Osteocyte (in vitro differentiated cells): ENCODE measurements at regions not wholly inside any gene's neighbourhood (a gene's known extent, or its start where the extent isn't known, plus 50 kb on each side); places are given as distances from the start of the nearest gene placed in this dataset.
"Not testable (repeated sequence)": the region's sequence is repeated elsewhere in the genome, so short reads cannot be mapped to it uniquely, and the experiment has no call there.

Source experiments
- DNase-seq: peaks from one replicate; pipeline ENCODE4 v3.0.0; 2021; ENCODE audit warnings: mixed read lengths; ENCODE audit not compliant: unreplicated experiment; ENCODE audit errors: extremely low spot score
- H3K27ac Mint-ChIP-seq: one replicate; pipeline ENCODE4 v1.8.0; 2021; ENCODE audit warnings: mild to moderate bottlenecking, mixed read lengths; ENCODE audit not compliant: unreplicated experiment
- H3K27me3 Mint-ChIP-seq: one replicate; pipeline ENCODE4 v1.8.0; 2021; ENCODE audit warnings: mixed read lengths; ENCODE audit not compliant: unreplicated experiment
- H3K36me3 Mint-ChIP-seq: one replicate; pipeline ENCODE4 v1.8.0; 2021; ENCODE audit warnings: mixed read lengths; ENCODE audit not compliant: unreplicated experiment
- H3K4me1 Mint-ChIP-seq: one replicate; pipeline ENCODE4 v1.8.0; 2021; ENCODE audit warnings: mixed read lengths; ENCODE audit not compliant: unreplicated experiment
- H3K4me3 Mint-ChIP-seq: one replicate; pipeline ENCODE4 v1.8.0; 2021; ENCODE audit warnings: mild to moderate bottlenecking, moderate library complexity, mixed read lengths; ENCODE audit not compliant: unreplicated experiment
- H3K9me3 Mint-ChIP-seq: one replicate; pipeline ENCODE4 v1.8.0; 2021; ENCODE audit warnings: mixed read lengths; ENCODE audit not compliant: unreplicated experiment
- TF ChIP-seq, protein P1 (sequence below): fragments of 200-600 bp; sonication (generic); IDR thresholded peaks from 2 replicates; pipeline ENCODE4 v1.5.0; 2021; ENCODE audit warnings: antibody characterized with exemption, mild to moderate bottlenecking, moderate library complexity

DNA sequence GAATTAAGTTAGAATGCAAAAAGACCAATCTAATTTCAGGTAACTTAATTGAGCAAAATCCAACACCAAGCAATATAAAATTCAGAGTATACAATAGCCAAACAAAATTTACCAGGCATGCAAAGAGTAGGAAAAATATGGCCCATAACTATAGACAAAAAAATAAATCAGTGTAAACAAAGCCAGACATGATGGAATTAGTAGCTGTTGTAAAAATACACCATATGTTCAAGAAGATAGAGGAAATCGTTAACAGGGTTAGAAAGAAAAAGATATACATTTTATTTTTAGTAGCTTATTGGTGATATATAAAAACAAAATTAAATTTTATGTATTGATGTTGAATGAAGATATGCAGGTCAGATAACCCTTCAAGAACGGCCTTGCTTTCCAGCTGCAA, 621.1 kb upstream of the MIR17HG start:
- Mint-ChIP-seq H3K4me1 (no peaks in the 10 kb centered on the region), H3K27me3 (no peaks in the 10 kb centered on the region), H3K27ac (no peak overlapping the region), H3K36me3 (no peaks in the 10 kb centered on the region), H3K4me3 (no peak overlapping the region), H3K9me3 (no peaks in the 10 kb centered on the region)
- TF ChIP-seq, protein P1, sequence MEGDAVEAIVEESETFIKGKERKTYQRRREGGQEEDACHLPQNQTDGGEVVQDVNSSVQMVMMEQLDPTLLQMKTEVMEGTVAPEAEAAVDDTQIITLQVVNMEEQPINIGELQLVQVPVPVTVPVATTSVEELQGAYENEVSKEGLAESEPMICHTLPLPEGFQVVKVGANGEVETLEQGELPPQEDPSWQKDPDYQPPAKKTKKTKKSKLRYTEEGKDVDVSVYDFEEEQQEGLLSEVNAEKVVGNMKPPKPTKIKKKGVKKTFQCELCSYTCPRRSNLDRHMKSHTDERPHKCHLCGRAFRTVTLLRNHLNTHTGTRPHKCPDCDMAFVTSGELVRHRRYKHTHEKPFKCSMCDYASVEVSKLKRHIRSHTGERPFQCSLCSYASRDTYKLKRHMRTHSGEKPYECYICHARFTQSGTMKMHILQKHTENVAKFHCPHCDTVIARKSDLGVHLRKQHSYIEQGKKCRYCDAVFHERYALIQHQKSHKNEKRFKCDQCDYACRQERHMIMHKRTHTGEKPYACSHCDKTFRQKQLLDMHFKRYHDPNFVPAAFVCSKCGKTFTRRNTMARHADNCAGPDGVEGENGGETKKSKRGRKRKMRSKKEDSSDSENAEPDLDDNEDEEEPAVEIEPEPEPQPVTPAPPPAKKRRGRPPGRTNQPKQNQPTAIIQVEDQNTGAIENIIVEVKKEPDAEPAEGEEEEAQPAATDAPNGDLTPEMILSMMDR = no peak
- DNase-seq = no peak

DNA sequence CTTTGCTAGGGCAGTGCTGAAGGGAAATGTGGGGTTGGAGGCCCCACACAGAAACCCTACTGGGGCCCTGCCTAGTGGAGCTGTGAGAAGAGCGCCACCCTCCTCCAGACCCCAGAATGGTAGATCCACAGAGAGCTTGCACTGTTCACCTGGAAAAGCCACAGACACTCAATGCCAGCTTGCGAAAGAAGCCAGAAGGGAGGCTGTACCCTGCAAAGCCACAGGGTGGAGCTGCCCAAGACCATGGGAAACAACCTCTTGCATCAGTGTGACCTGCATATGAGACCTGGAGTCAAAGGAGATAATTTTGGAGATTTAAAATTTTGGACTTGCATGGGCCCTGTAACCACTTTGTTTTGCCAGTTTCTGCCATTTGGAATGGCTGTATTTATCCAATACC, 615.4 kb upstream of the MIR17HG start:
- H3K9me3 Mint-ChIP-seq = no peaks in the 10 kb centered on the region
- no peaks in the 10 kb centered on the region for H3K36me3 Mint-ChIP-seq
- H3K4me1 Mint-ChIP-seq = no peaks in the 10 kb centered on the region
- no peak for DNase-seq
- no peak overlapping the region for H3K27ac Mint-ChIP-seq
- H3K4me3 Mint-ChIP-seq = no peak overlapping the region
- TF ChIP-seq, protein P1 = peak; percentile 10
- no peaks in the 10 kb centered on the region for H3K27me3 Mint-ChIP-seq

DNA sequence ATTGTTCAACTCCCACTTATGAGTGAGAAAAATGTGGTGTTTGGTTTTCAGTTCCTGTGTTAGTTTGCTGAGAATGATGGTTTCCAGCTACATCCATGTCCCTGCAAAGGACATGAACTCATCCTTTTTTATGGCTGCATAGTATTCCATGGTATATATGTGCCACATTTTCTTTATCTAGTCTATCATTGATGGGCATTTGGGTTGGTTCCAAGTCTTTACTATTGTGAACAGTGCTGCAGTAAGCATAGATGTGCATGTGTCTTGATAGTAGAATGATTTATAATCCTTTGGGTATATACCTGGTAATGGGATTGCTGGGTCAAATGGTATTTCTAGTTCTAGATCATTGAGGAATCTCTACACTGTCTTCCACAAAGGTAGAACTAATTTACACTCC, 613.0 kb upstream of the MIR17HG start:
- not testable (repeated sequence) for H3K27me3 Mint-ChIP-seq, H3K9me3 Mint-ChIP-seq, H3K4me3 Mint-ChIP-seq, H3K36me3 Mint-ChIP-seq, DNase-seq, H3K4me1 Mint-ChIP-seq, H3K27ac Mint-ChIP-seq

DNA sequence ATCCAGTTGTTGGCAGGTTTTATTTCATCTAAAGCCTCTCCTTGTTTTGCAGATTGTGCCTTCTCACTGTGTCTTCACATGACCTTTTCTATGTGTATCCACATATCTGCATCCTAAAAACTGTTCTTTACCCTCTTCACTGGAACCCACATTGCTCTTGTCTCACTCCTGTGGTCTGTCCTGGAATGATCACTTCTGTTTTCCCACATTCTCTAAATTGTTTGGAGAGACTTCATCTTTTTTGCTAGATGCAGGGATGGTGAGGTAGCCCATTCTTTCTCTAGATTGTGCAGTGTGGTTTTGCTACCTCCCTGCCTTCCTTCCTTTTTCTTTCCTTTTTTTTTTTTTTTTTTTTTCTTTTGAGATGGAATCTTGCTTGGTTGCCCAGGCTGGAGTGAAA, 608.6 kb upstream of the MIR17HG start:
- H3K36me3 Mint-ChIP-seq = no peaks in the 10 kb centered on the region

DNA sequence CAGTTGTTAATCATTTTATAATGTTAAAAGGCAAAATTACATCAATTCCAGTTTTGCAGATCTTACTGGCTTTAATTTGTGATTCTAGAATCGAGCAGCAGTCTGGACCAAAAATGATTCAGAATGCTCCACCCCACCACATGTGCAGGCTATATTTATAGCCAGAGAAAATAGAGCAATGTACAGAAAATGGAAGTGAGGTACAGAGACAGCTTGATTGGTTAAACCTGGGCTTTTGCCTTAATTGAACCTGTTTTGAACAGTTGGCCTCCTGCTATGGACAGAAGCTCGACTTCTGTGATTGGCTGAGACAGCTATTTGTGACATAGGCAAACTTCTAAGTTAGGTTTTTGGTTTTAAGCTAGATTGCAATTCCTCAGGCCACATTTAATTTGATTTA, 607.4 kb upstream of the MIR17HG start:
- no peak for DNase-seq

More for the DNA sequence above, 608.6 kb upstream of the MIR17HG start:
- H3K4me3 Mint-ChIP-seq = no peak overlapping the region
- no peak overlapping the region for H3K27ac Mint-ChIP-seq
- no peak for DNase-seq
- no peaks in the 10 kb centered on the region for H3K4me1 Mint-ChIP-seq
- no peaks in the 10 kb centered on the region for H3K9me3 Mint-ChIP-seq
- TF ChIP-seq, protein P1 = no peak
- no peaks in the 10 kb centered on the region for H3K27me3 Mint-ChIP-seq

More for the DNA sequence above, 607.4 kb upstream of the MIR17HG start:
- TF ChIP-seq, protein P1 = no peak
- Mint-ChIP-seq H3K27me3 (no peaks in the 10 kb centered on the region), H3K9me3 (no peaks in the 10 kb centered on the region), H3K4me1 (no peaks in the 10 kb centered on the region), H3K4me3 (no peak overlapping the region), H3K27ac (no peak overlapping the region), H3K36me3 (no peaks in the 10 kb centered on the region)
